Panc1 (cell line): ENCODE measurements at regions not wholly inside any gene's neighbourhood (a gene's known extent, or its start where the extent isn't known, plus 50 kb on each side); places are given as distances from the start of the nearest gene placed in this dataset.

Experiments
- ATAC-seq: fragments of 200-7000 bp; cut with Tn5 transposase; 2 replicates; pipeline ENCODE4 v1.9.1; 2020; ENCODE audit warnings: mild to moderate bottlenecking, moderate library complexity
- BruUV-seq: library from RNA; stranded (reverse); fragments of 400-500 nt; replicated peaks from 2 replicates; lab custom pipeline; 2021; lab: Mats Ljungman, UMichigan
- CTCF ChIA-PET: fragments of 300-600 bp; sonication (Branson Sonifier 250); formaldehyde crosslinking; loops from one replicate; lab custom pipeline; 2022; ENCODE audit warnings: antibody characterized with exemption; lab: Charles Lee
- POLR2A ChIA-PET: fragments of 300-600 bp; sonication (Branson Sonifier 250); formaldehyde crosslinking; loops from one replicate; lab custom pipeline; 2022; ENCODE audit warnings: antibody characterized with exemption; lab: Charles Lee
- DNase-seq: peaks from one replicate; pipeline ENCODE4 v3.0.0-alpha.2; 2010; ENCODE audit warnings: low read depth, low spot score
- H3K27ac ChIP-seq: 2 replicates; pipeline ENCODE4 v1.5.1; 2011; ENCODE audit warnings: mild to moderate bottlenecking, low read length, inconsistent platforms
- H3K27me3 ChIP-seq: fragments of 200-500 bp; sonication (Bioruptor generic); 2 replicates; pipeline ENCODE4 v1.6.0; 2014; ENCODE audit warnings: low read length, inconsistent platforms; ENCODE audit not compliant: control insufficient read depth, insufficient read depth
- H3K36me3 ChIP-seq: fragments of 200-500 bp; sonication (Bioruptor generic); 2 replicates; pipeline ENCODE4 v1.5.1; 2014; ENCODE audit warnings: inconsistent platforms, mild to moderate bottlenecking, low read length, moderate library complexity; ENCODE audit not compliant: control insufficient read depth, insufficient read depth
- H3K4me1 ChIP-seq: 2 replicates; pipeline ENCODE4 v1.5.1; 2011; ENCODE audit warnings: inconsistent platforms, mild to moderate bottlenecking, low read length, moderate library complexity; ENCODE audit not compliant: control insufficient read depth, insufficient read depth
- H3K4me3 ChIP-seq, 2 experiments: 2 replicates each; pipeline ENCODE4 v1.5.1; 2011 to 2012; ENCODE audit warnings: low read depth in 2 of 2, low read length in 2 of 2, mild to moderate bottlenecking in 2 of 2, inconsistent platforms in 1 of 2, moderate library complexity in 1 of 2
- H3K9me3 ChIP-seq: fragments of 200-500 bp; sonication (Bioruptor generic); 2 replicates; pipeline ENCODE4 v1.5.1; 2014; ENCODE audit warnings: low read depth, mild to moderate bottlenecking, inconsistent platforms, low read length, moderate library complexity; ENCODE audit not compliant: control insufficient read depth, insufficient read depth
- POLR2AphosphoS5 ChIP-seq: IDR thresholded peaks from 2 replicates; pipeline ENCODE4 v1.6.1; 2012; ENCODE audit warnings: mild to moderate bottlenecking, low read depth, low read length, moderate library complexity
- SIN3A ChIP-seq: IDR thresholded peaks from 2 replicates; pipeline ENCODE4 v1.6.1; 2012; ENCODE audit warnings: low read depth, mild to moderate bottlenecking, low read length, moderate library complexity, borderline replicate concordance; ENCODE audit not compliant: insufficient read depth
- TCF7L2 ChIP-seq: IDR thresholded peaks from 2 replicates; pipeline ENCODE4 v1.6.1; 2011; ENCODE audit warnings: mild to moderate bottlenecking, low read depth, low read length, inconsistent platforms
- in situ Hi-C: cut with HindIII; loops from 2 replicates; pipeline ENCODE4 v1.10.0; 2016; ENCODE audit warnings: low sequenced_read_pairs, low pct_unique_long_range_greater_than_20kb
- intact Hi-C: fragments of 100-400 bp; cut with micrococcal nuclease; formaldehyde crosslinking; loops from one replicate; pipeline ENCODE4 v1.10.0; 2022; ENCODE audit not compliant: unreplicated experiment
- TF ChIP-seq, protein P1 (sequence below): fragments of 450-650 bp; IDR thresholded peaks from 2 replicates; pipeline ENCODE4 v1.5.1; 2017; ENCODE audit warnings: mild to moderate bottlenecking
- TF ChIP-seq, protein P2 (sequence below), 2 experiments: IDR thresholded peaks; 2 replicates each; pipeline ENCODE4 v1.6.1; 2011 to 2012; ENCODE audit warnings: low read depth in 2 of 2, control low read depth in 1 of 2, low read length in 1 of 2, mild to moderate bottlenecking in 1 of 2, moderate library complexity in 1 of 2; ENCODE audit not compliant: insufficient read depth in 1 of 2

- intact Hi-C loops (no loop called here), in situ Hi-C loops (no loop called here)
- H3K36me3 ChIP-seq: no peaks in the 10 kb centered on the region
- DNase-seq (no peak), ATAC-seq (no peak)
- TF ChIP-seq TCF7L2 (no peak), SIN3A (no peak), POLR2AphosphoS5 (no peak)
- TF ChIP-seq, protein P1, sequence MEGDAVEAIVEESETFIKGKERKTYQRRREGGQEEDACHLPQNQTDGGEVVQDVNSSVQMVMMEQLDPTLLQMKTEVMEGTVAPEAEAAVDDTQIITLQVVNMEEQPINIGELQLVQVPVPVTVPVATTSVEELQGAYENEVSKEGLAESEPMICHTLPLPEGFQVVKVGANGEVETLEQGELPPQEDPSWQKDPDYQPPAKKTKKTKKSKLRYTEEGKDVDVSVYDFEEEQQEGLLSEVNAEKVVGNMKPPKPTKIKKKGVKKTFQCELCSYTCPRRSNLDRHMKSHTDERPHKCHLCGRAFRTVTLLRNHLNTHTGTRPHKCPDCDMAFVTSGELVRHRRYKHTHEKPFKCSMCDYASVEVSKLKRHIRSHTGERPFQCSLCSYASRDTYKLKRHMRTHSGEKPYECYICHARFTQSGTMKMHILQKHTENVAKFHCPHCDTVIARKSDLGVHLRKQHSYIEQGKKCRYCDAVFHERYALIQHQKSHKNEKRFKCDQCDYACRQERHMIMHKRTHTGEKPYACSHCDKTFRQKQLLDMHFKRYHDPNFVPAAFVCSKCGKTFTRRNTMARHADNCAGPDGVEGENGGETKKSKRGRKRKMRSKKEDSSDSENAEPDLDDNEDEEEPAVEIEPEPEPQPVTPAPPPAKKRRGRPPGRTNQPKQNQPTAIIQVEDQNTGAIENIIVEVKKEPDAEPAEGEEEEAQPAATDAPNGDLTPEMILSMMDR: no peak
- TF ChIP-seq, protein P2, sequence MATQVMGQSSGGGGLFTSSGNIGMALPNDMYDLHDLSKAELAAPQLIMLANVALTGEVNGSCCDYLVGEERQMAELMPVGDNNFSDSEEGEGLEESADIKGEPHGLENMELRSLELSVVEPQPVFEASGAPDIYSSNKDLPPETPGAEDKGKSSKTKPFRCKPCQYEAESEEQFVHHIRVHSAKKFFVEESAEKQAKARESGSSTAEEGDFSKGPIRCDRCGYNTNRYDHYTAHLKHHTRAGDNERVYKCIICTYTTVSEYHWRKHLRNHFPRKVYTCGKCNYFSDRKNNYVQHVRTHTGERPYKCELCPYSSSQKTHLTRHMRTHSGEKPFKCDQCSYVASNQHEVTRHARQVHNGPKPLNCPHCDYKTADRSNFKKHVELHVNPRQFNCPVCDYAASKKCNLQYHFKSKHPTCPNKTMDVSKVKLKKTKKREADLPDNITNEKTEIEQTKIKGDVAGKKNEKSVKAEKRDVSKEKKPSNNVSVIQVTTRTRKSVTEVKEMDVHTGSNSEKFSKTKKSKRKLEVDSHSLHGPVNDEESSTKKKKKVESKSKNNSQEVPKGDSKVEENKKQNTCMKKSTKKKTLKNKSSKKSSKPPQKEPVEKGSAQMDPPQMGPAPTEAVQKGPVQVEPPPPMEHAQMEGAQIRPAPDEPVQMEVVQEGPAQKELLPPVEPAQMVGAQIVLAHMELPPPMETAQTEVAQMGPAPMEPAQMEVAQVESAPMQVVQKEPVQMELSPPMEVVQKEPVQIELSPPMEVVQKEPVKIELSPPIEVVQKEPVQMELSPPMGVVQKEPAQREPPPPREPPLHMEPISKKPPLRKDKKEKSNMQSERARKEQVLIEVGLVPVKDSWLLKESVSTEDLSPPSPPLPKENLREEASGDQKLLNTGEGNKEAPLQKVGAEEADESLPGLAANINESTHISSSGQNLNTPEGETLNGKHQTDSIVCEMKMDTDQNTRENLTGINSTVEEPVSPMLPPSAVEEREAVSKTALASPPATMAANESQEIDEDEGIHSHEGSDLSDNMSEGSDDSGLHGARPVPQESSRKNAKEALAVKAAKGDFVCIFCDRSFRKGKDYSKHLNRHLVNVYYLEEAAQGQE (IDR thresholded peaks at IDR 0.05; ENCODE audit: insufficient read depth in 1 of 2, low read depth in 2 of 2, low read length in 1 of 2): no peak
- no peak overlapping the region for H3K27ac ChIP-seq
- no TSS peak for BruUV-seq
- H3K9me3 ChIP-seq: no peaks in the 10 kb centered on the region
- H3K27me3 ChIP-seq: peaks cover 7% of the 10 kb centered on the region; the same call in 1 of the 2 replicates
- ChIA-PET CTCF (no interaction called here), POLR2A (no interaction called here)
- H3K4me1 ChIP-seq: no peaks in the 10 kb centered on the region
- H3K4me3 ChIP-seq: no peak overlapping the region
These were observed 307.5 kb upstream of the SULF2 start for GRCh38 chr20:48092596-48093280.

DNA sequence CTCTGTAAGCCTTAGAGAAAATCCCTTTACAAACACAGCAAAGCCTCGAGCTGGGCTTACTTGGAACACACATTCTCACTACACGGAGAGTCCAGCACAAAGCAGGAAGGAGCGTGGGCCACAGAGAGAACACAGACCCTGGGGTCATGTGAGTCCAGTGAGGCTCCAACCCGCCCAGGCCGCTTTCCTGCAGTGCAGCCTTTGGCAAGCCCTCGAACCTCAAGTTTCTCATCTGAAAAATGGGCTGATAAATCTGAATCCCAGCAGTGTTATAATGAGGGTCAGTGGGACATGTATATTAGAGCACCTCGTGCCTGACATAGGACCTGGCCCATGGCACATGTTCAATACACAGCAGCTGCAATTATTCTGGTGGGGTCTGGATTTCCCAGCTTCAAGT, 305.5 kb upstream of the SULF2 start:
- BruUV-seq: no TSS peak
- in situ Hi-C loops: no loop called here
- Histone ChIP-seq H3K27ac (no peak overlapping the region), H3K4me1 (no peaks in the 10 kb centered on the region), H3K4me3 (no peak overlapping the region), H3K9me3 (no peaks in the 10 kb centered on the region), H3K36me3 (no peaks in the 10 kb centered on the region), H3K27me3 (peaks cover 7% of the 10 kb centered on the region; the same call in 1 of the 2 replicates)
- DNase-seq (no peak), ATAC-seq (no peak)
- TF ChIP-seq, protein P2 (IDR thresholded peaks at IDR 0.05; ENCODE audit: insufficient read depth in 1 of 2, low read depth in 2 of 2, low read length in 1 of 2): no peak
- TF ChIP-seq, protein P1: no peak
- TF ChIP-seq TCF7L2 (no peak), SIN3A (no peak), POLR2AphosphoS5 (no peak)
- intact Hi-C loops: no loop called here
- POLR2A ChIA-PET: no interaction called here
- CTCF ChIA-PET: no interaction called here
